ENCODE measurements at regions not wholly inside any gene's neighbourhood (a gene's known extent, or its start where the extent isn't known, plus 50 kb on each side); places are given as distances from the start of the nearest gene placed in this dataset.
A peak's percentile ranks its signal among the peaks of the same experiment; 100 is the strongest.

DNA sequence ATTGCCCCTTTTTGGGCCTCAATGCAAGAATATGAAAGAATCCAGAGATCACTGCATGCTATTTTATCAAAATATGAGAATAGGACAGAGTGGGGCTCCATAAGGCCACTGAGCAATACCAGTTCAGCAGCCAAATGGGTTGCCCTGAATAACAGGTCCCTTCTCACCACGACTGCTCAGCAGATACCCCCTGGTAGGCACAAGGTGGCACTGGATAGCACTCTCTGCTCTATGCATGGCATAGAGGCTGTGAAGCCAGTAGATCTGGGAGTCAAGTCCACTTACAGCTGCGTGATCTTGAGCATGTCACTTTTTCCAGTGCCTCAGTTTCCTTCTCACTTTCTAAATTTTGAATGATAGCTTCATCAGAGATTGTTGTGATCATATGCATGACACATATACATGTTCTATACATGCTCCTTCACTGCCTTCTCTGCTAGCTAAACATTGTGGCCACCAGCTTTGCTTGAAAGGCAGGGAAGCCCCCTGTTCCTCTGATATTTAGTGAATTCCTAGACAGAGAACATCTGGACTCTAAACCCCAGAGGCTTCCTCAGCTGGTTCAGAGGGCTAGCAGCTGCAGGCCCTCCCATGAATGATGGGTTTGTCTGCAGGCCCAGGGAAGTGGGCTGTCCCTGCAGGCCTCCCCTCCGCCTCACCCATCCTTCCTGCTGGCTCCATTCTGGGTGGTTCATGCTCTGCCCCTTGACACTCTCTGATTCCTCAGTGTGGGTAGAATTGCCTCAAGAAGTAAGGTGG, 84.9 kb upstream of the ASIC2 start:
- TF ChIP-seq, protein P1, sequence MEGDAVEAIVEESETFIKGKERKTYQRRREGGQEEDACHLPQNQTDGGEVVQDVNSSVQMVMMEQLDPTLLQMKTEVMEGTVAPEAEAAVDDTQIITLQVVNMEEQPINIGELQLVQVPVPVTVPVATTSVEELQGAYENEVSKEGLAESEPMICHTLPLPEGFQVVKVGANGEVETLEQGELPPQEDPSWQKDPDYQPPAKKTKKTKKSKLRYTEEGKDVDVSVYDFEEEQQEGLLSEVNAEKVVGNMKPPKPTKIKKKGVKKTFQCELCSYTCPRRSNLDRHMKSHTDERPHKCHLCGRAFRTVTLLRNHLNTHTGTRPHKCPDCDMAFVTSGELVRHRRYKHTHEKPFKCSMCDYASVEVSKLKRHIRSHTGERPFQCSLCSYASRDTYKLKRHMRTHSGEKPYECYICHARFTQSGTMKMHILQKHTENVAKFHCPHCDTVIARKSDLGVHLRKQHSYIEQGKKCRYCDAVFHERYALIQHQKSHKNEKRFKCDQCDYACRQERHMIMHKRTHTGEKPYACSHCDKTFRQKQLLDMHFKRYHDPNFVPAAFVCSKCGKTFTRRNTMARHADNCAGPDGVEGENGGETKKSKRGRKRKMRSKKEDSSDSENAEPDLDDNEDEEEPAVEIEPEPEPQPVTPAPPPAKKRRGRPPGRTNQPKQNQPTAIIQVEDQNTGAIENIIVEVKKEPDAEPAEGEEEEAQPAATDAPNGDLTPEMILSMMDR (IDR thresholded peaks at IDR 0.05; ENCODE audit: borderline replicate concordance, extremely low read depth, insufficient read depth): no peak
- Histone ChIP-seq H3K9me3 (ENCODE audit: control insufficient read depth in 2 of 3, insufficient read depth in 1 of 3, low read length in 3 of 3) (no peaks in the 10 kb centered on the region), H3K9ac (ENCODE audit: low read length in 3 of 3) (no peak overlapping the region), H3K36me3 (ENCODE audit: control insufficient read depth in 2 of 3, insufficient read depth in 3 of 3, low read length in 3 of 3) (no peaks in the 10 kb centered on the region), H3K27me3 (ENCODE audit: control insufficient read depth, insufficient read depth, low read length) (no peaks in the 10 kb centered on the region), H3K27ac (ENCODE audit: low read depth in 2 of 2, low read length in 2 of 2) (no peak overlapping the region), H3K4me3 (ENCODE audit: low read length in 3 of 3) (no peak overlapping the region), H3K4me1 (ENCODE audit: control insufficient read depth in 2 of 3, insufficient read depth in 2 of 3, low read depth in 1 of 3, low read length in 3 of 3) (peaks cover 2 to 7% (median 3%) of the 10 kb centered on the region in 3 donors)
- DNase-seq (peak in 4 of 5 donors; percentile 27 to 81 (median 42)), FAIRE-seq (no peak)
- intact Hi-C loops (cut with DNase I): no loop called here

DNA sequence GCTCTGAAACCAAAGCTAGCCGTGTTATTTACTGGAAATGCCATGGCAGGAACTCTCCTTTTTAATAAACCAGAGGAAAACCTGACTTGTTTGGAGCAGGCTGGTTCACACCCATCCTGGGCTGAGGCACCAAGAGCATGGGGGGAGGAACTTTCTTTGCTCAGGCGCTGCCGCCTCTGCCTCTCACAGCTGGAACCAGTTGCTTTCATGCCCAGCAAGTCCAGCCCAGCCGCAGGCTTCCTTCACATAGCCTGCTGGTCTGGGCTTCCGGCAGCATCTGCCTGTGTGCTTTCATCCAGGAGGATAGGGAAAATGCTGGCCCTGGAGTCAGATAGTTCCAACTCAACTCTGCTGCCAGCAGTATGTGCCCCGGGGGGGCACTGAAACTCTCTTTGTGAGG, 88.1 kb upstream of the ASIC2 start:
- FAIRE-seq: no peak
- H3K9me3 ChIP-seq (ENCODE audit: control insufficient read depth in 2 of 3, insufficient read depth in 1 of 3, low read length in 3 of 3): no peaks in the 10 kb centered on the region
- TF ChIP-seq, protein P1 (IDR thresholded peaks at IDR 0.05; ENCODE audit: borderline replicate concordance, extremely low read depth, insufficient read depth): no peak

DNA sequence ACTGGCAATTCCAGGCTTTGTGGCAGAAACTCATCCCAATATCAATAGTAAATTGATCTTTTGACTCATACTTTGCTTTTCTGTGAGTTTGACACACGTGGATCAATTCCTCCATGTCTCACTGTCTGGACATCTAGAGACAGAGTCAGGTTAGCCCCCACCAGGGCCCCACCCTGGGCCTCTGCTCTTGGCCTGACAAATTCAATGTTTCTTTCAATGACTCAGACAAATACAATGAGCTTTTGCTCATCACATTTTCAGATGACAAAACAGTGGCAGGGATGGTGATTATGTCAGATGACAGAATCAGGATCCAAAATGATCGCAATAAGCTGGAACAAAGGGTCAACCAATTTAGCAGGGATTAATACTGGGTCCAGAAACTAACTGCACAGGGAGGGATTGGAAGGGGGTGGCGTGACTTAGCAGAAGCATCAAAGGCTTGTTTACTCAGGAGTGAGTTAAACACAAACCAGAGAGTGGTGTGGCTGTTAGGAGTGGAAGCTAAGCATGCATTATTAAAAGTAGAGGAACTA, 90.5 kb upstream of the ASIC2 start:
- no peaks in the 10 kb centered on the region for H3K36me3 ChIP-seq (ENCODE audit: control insufficient read depth in 2 of 3, insufficient read depth in 3 of 3, low read length in 3 of 3)
- FAIRE-seq: no peak
- H3K4me1 ChIP-seq (ENCODE audit: control insufficient read depth in 2 of 3, insufficient read depth in 2 of 3, low read depth in 1 of 3, low read length in 3 of 3): peaks cover 0 to 7% (median 5%) of the 10 kb centered on the region in 3 donors
- no peak for DNase-seq
- intact Hi-C loops (cut with DNase I): no loop called here
- H3K9ac ChIP-seq (ENCODE audit: low read length in 3 of 3): no peak overlapping the region
- H3K27ac ChIP-seq (ENCODE audit: low read depth in 2 of 2, low read length in 2 of 2): no peak overlapping the region
- H3K9me3 ChIP-seq (ENCODE audit: control insufficient read depth in 2 of 3, insufficient read depth in 1 of 3, low read length in 3 of 3): no peaks in the 10 kb centered on the region
- TF ChIP-seq, protein P1 (IDR thresholded peaks at IDR 0.05; ENCODE audit: borderline replicate concordance, extremely low read depth, insufficient read depth): no peak
- no peaks in the 10 kb centered on the region for H3K27me3 ChIP-seq (ENCODE audit: control insufficient read depth, insufficient read depth, low read length)
- H3K4me3 ChIP-seq (ENCODE audit: low read length in 3 of 3): no peak overlapping the region

More for the DNA sequence above, 88.1 kb upstream of the ASIC2 start:
- intact Hi-C loops (cut with DNase I): no loop called here
- no peak overlapping the region for H3K27ac ChIP-seq (ENCODE audit: low read depth in 2 of 2, low read length in 2 of 2)
- no peaks in the 10 kb centered on the region for H3K27me3 ChIP-seq (ENCODE audit: control insufficient read depth, insufficient read depth, low read length)
- no peaks in the 10 kb centered on the region for H3K36me3 ChIP-seq (ENCODE audit: control insufficient read depth in 2 of 3, insufficient read depth in 3 of 3, low read length in 3 of 3)
- DNase-seq: peak; percentile 35 to 78 (median 51)
- peaks cover 2 to 7% (median 5%) of the 10 kb centered on the region in 3 donors for H3K4me1 ChIP-seq (ENCODE audit: control insufficient read depth in 2 of 3, insufficient read depth in 2 of 3, low read depth in 1 of 3, low read length in 3 of 3)
- no peak overlapping the region for H3K9ac ChIP-seq (ENCODE audit: low read length in 3 of 3)
- H3K4me3 ChIP-seq (ENCODE audit: low read length in 3 of 3): no peak overlapping the region

Data from kidney (tissue), 13 donors.